Keratinocyte (primary cell): ENCODE measurements at regions not wholly inside any gene's neighbourhood (a gene's known extent, or its start where the extent isn't known, plus 50 kb on each side); places are given as distances from the start of the nearest gene placed in this dataset.

ENCODE experiments used
- CTCF ChIP-seq, 3 experiments: IDR thresholded peaks in 1 of 3; conservative IDR thresholded peaks in 1 of 3; optimal IDR thresholded peaks in 1 of 3; 2 replicates in 2 of 3; 3 replicates in 1 of 3; pipeline versions ENCODE3 to v1.5.1; 2011; ENCODE audit warnings: low read length in 3 of 3, mild to moderate bottlenecking in 3 of 3, moderate library complexity in 2 of 3, control low read depth in 1 of 3, inconsistent platforms in 1 of 3; ENCODE audit not compliant: insufficient read depth in 2 of 3; ENCODE audit errors: extremely low read depth in 1 of 3
- EZH2 ChIP-seq: IDR thresholded peaks from one replicate; pipeline ENCODE4 v1.6.1; 2012; ENCODE audit warnings: inconsistent platforms, mild to moderate bottlenecking, low read length, moderate library complexity

GRCh38 chr2:62286089-62286785 is 90.3 kb downstream of the B3GNT2 start:
- TF ChIP-seq CTCF (optimal IDR thresholded peaks at IDR 0.05 in 1 of 3, IDR thresholded peaks at IDR 0.05 in 1 of 3, conservative IDR thresholded peaks at IDR 0.05 in 1 of 3; ENCODE audit: extremely low read depth in 1 of 3, insufficient read depth in 2 of 3, low read length in 3 of 3) (no peak), EZH2 (no peak)
